GM23338 (cell line): ENCODE measurements at regions not wholly inside any gene's neighbourhood (a gene's known extent, or its start where the extent isn't known, plus 50 kb on each side); places are given as distances from the start of the nearest gene placed in this dataset.

ENCODE experiments used
- ATAC-seq: fragments of 200-7000 bp; cut with Tn5 transposase; 3 replicates; pipeline ENCODE4 v1.9.1; 2020
- DNase-seq: peaks from one replicate; pipeline ENCODE4 v3.0.0-alpha.2; 2015; ENCODE audit warnings: low spot score
- H2AFZ ChIP-seq: fragments of 200-600 bp; sonication (generic); 2 replicates; pipeline ENCODE4 v1.8.0; 2016; ENCODE audit warnings: antibody characterized with exemption, mild to moderate bottlenecking, moderate library complexity
- H3F3A ChIP-seq: fragments of 200-600 bp; sonication (generic); replicated peaks from 2 replicates; pipeline ENCODE4 v1.8.0; 2017; ENCODE audit warnings: antibody characterized with exemption, mixed run types, low read depth
- H3K27ac ChIP-seq: fragments of 200-600 bp; sonication (generic); 2 replicates; pipeline ENCODE4 v1.6.1; 2016; ENCODE audit warnings: low read depth
- H3K27me3 ChIP-seq: fragments of 200-600 bp; sonication (generic); 2 replicates; pipeline ENCODE4 v1.8.0; 2016; ENCODE audit warnings: mild to moderate bottlenecking, mixed run types, moderate library complexity; ENCODE audit not compliant: insufficient read depth
- H3K36me3 ChIP-seq: fragments of 200-600 bp; sonication (generic); 2 replicates; pipeline ENCODE4 v1.8.0; 2016; ENCODE audit warnings: mild to moderate bottlenecking; ENCODE audit not compliant: insufficient read depth
- H3K4me1 ChIP-seq: fragments of 200-600 bp; sonication (generic); 2 replicates; pipeline ENCODE4 v1.8.0; 2016; ENCODE audit warnings: mild to moderate bottlenecking, moderate library complexity; ENCODE audit not compliant: insufficient read depth
- H3K4me2 ChIP-seq: fragments of 200-600 bp; sonication (generic); 2 replicates; pipeline ENCODE4 v1.7.1; 2017; ENCODE audit warnings: mixed run types
- H3K4me3 ChIP-seq: fragments of 200-600 bp; sonication (generic); 2 replicates; pipeline ENCODE4 v1.6.1; 2016; ENCODE audit warnings: mixed run types
- H3K79me2 ChIP-seq: fragments of 200-600 bp; sonication (generic); replicated peaks from 2 replicates; pipeline ENCODE4 v1.8.0; 2017; ENCODE audit warnings: mild to moderate bottlenecking; ENCODE audit not compliant: insufficient read depth
- H3K9me2 ChIP-seq: fragments of 200-600 bp; sonication (generic); 2 replicates; pipeline ENCODE4 v1.8.0; 2017; ENCODE audit not compliant: insufficient read depth
- H4K20me1 ChIP-seq: fragments of 200-600 bp; sonication (generic); replicated peaks from 2 replicates; pipeline ENCODE4 v1.8.0; 2017; ENCODE audit warnings: mild to moderate bottlenecking; ENCODE audit not compliant: insufficient read depth
- H3K27ac Mint-ChIP-seq: 2 replicates; pipeline ENCODE4 v1.8.0; 2020; ENCODE audit warnings: inconsistent platforms, mild to moderate bottlenecking, moderate library complexity, mixed read lengths
- H3K27me3 Mint-ChIP-seq: 3 replicates; pipeline ENCODE4 v1.8.0; 2022; ENCODE audit warnings: low read depth, mild to moderate bottlenecking, moderate library complexity, mixed read lengths, inconsistent platforms; ENCODE audit not compliant: insufficient read depth, poor library complexity
- H3K36me3 Mint-ChIP-seq: 3 replicates; pipeline ENCODE4 v1.8.0; 2021; ENCODE audit warnings: low read depth, mild to moderate bottlenecking, inconsistent platforms, moderate library complexity, mixed read lengths
- H3K4me1 Mint-ChIP-seq: 3 replicates; pipeline ENCODE4 v1.8.0; 2020; ENCODE audit warnings: mild to moderate bottlenecking, inconsistent platforms, mixed read lengths
- H3K4me3 Mint-ChIP-seq: 3 replicates; pipeline ENCODE4 v1.8.0; 2021; ENCODE audit warnings: moderate library complexity, mild to moderate bottlenecking, inconsistent platforms, mixed read lengths
- H3K9me3 Mint-ChIP-seq: 3 replicates; pipeline ENCODE4 v1.8.0; 2020; ENCODE audit warnings: moderate library complexity, mild to moderate bottlenecking, inconsistent platforms, mixed read lengths
- CTCF ChIP-seq, 2 experiments: fragments of 200-600 bp in 1 of 2; sonication (generic) in 1 of 2; conservative IDR thresholded peaks; 2 replicates each; pipeline versions ENCODE4 v1.5.1 to v1.6.1; 2016 to 2017; ENCODE audit warnings: antibody characterized with exemption in 2 of 2, low read depth in 2 of 2, mild to moderate bottlenecking in 2 of 2, moderate library complexity in 1 of 2
- JUNB ChIP-seq: IDR thresholded peaks from one replicate; pipeline ENCODE4 v1.6.1; 2016; ENCODE audit warnings: antibody characterized with exemption; ENCODE audit not compliant: unreplicated experiment
- NANOG ChIP-seq: IDR thresholded peaks from 2 replicates; pipeline ENCODE4 v1.6.1; 2016; ENCODE audit warnings: antibody characterized with exemption, borderline replicate concordance
- POLR2AphosphoS5 ChIP-seq: IDR thresholded peaks from 2 replicates; pipeline ENCODE4 v1.6.1; 2016; ENCODE audit warnings: antibody characterized with exemption, low read depth
- REST ChIP-seq: IDR thresholded peaks from one replicate; pipeline ENCODE4 v1.6.1; 2018; ENCODE audit warnings: antibody characterized with exemption; ENCODE audit not compliant: unreplicated experiment
- STAT1 ChIP-seq: IDR thresholded peaks from one replicate; pipeline ENCODE4 v1.6.1; 2016; ENCODE audit warnings: antibody characterized with exemption; ENCODE audit not compliant: unreplicated experiment
- ZNF331 ChIP-seq: fragments of 250-450 bp; sonication (Bioruptor Pico); IDR thresholded peaks from 2 replicates; pipeline ENCODE4 v1.5.0; 2020; ENCODE audit warnings: low read depth, mild to moderate bottlenecking, moderate library complexity
- TF ChIP-seq, protein P1 (sequence below): IDR thresholded peaks from 2 replicates; pipeline ENCODE4 v1.6.1; 2016; ENCODE audit warnings: antibody characterized with exemption
- TF ChIP-seq, protein P2 (sequence below): fragments of 250-450 bp; sonication (Bioruptor Pico); IDR thresholded peaks from 2 replicates; pipeline ENCODE4 v1.5.0; 2020; ENCODE audit warnings: mild to moderate bottlenecking, moderate library complexity

- TF ChIP-seq NANOG (no peak), CTCF (conservative IDR thresholded peaks at IDR 0.05; ENCODE audit: low read depth in 2 of 2) (no peak), POLR2AphosphoS5 (no peak), ZNF331 (CRISPR knock-in tag) (no peak), STAT1 (no peak)
- TF ChIP-seq, protein P1, sequence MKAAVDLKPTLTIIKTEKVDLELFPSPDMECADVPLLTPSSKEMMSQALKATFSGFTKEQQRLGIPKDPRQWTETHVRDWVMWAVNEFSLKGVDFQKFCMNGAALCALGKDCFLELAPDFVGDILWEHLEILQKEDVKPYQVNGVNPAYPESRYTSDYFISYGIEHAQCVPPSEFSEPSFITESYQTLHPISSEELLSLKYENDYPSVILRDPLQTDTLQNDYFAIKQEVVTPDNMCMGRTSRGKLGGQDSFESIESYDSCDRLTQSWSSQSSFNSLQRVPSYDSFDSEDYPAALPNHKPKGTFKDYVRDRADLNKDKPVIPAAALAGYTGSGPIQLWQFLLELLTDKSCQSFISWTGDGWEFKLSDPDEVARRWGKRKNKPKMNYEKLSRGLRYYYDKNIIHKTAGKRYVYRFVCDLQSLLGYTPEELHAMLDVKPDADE: no peak
These were observed 57.9 kb upstream of the GRIA1 start (continued) for GRCh38 chr5:153432583-153432982.

GRCh38 chr5:153437251-153437650, 53.2 kb upstream of the GRIA1 start:
- DNase-seq: no peak
- no peak overlapping the region for H3K4me2 ChIP-seq
- H3K9me2 ChIP-seq: peaks cover 4% of the 10 kb centered on the region; the same call in 1 of the 2 replicates
- H3K36me3 ChIP-seq: no peaks in the 10 kb centered on the region
- Mint-ChIP-seq H3K27ac (no peak overlapping the region), H3K4me1 (no peaks in the 10 kb centered on the region; the same call in 2 of the 3 replicates), H3K27me3 (peaks cover 1% of the 10 kb centered on the region), H3K4me3 (no peak overlapping the region), H3K36me3 (no peaks in the 10 kb centered on the region), H3K9me3 (no peaks in the 10 kb centered on the region)
- no peak overlapping the region for H3K4me3 ChIP-seq
- ATAC-seq: no peak
- H3K4me1 ChIP-seq: 0 out of 2 replicates have a peak, but pooled peaks cover 5% of the 10 kb centered on the region
- no peak overlapping the region for H3K27ac ChIP-seq
- H3K27me3 ChIP-seq: no peaks in the 10 kb centered on the region
- H3K79me2 ChIP-seq: no peaks in the 10 kb centered on the region
- no peaks in the 10 kb centered on the region for H3F3A ChIP-seq
- no peak overlapping the region for H2AFZ ChIP-seq
- no peaks in the 10 kb centered on the region for H4K20me1 ChIP-seq
- no peak for TF ChIP-seq ZNF331 (CRISPR knock-in tag)
- TF ChIP-seq, protein P2, sequence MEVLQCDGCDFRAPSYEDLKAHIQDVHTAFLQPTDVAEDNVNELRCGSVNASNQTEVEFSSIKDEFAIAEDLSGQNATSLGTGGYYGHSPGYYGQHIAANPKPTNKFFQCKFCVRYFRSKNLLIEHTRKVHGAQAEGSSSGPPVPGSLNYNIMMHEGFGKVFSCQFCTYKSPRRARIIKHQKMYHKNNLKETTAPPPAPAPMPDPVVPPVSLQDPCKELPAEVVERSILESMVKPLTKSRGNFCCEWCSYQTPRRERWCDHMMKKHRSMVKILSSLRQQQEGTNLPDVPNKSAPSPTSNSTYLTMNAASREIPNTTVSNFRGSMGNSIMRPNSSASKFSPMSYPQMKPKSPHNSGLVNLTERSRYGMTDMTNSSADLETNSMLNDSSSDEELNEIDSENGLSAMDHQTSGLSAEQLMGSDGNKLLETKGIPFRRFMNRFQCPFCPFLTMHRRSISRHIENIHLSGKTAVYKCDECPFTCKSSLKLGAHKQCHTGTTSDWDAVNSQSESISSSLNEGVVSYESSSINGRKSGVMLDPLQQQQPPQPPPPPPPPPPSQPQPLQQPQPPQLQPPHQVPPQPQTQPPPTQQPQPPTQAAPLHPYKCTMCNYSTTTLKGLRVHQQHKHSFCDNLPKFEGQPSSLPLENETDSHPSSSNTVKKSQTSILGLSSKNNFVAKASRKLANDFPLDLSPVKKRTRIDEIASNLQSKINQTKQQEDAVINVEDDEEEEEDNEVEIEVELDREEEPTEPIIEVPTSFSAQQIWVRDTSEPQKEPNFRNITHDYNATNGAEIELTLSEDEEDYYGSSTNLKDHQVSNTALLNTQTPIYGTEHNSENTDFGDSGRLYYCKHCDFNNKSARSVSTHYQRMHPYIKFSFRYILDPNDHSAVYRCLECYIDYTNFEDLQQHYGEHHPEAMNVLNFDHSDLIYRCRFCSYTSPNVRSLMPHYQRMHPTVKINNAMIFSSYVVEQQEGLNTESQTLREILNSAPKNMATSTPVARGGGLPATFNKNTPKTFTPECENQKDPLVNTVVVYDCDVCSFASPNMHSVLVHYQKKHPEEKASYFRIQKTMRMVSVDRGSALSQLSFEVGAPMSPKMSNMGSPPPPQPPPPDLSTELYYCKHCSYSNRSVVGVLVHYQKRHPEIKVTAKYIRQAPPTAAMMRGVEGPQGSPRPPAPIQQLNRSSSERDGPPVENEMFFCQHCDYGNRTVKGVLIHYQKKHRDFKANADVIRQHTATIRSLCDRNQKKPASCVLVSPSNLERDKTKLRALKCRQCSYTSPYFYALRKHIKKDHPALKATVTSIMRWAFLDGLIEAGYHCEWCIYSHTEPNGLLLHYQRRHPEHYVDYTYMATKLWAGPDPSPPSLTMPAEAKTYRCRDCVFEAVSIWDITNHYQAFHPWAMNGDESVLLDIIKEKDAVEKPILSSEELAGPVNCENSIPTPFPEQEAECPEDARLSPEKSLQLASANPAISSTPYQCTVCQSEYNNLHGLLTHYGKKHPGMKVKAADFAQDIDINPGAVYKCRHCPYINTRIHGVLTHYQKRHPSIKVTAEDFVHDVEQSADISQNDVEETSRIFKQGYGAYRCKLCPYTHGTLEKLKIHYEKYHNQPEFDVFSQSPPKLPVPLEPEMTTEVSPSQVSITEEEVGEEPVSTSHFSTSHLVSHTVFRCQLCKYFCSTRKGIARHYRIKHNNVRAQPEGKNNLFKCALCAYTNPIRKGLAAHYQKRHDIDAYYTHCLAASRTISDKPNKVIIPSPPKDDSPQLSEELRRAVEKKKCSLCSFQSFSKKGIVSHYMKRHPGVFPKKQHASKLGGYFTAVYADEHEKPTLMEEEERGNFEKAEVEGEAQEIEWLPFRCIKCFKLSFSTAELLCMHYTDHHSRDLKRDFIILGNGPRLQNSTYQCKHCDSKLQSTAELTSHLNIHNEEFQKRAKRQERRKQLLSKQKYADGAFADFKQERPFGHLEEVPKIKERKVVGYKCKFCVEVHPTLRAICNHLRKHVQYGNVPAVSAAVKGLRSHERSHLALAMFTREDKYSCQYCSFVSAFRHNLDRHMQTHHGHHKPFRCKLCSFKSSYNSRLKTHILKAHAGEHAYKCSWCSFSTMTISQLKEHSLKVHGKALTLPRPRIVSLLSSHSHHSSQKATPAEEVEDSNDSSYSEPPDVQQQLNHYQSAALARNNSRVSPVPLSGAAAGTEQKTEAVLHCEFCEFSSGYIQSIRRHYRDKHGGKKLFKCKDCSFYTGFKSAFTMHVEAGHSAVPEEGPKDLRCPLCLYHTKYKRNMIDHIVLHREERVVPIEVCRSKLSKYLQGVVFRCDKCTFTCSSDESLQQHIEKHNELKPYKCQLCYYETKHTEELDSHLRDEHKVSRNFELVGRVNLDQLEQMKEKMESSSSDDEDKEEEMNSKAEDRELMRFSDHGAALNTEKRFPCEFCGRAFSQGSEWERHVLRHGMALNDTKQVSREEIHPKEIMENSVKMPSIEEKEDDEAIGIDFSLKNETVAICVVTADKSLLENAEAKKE: no peak
- TF ChIP-seq NANOG: no peak
- no peak for TF ChIP-seq JUNB
- TF ChIP-seq STAT1: no peak
- no peak for TF ChIP-seq REST
